ENCODE measurements at regions not wholly inside any gene's neighbourhood (a gene's known extent, or its start where the extent isn't known, plus 50 kb on each side); places are given as distances from the start of the nearest gene placed in this dataset.

- Histone ChIP-seq H3K36me3 (no peaks in the 10 kb centered on the region), H3K27me3 (no peaks in the 10 kb centered on the region), H3K4me3 (no peak overlapping the region), H3K9me3 (no peaks in the 10 kb centered on the region)
- DNase-seq: peak; percentile 43
Measured at GRCh38 chr4:176534566-176534965, 214.8 kb downstream of the SPCS3 start.

- no peaks in the 10 kb centered on the region for H3K36me3 ChIP-seq
- no peaks in the 10 kb centered on the region for H3K27me3 ChIP-seq
- no peaks in the 10 kb centered on the region for H3K9me3 ChIP-seq
- peak; percentile 64 for DNase-seq
- H3K4me3 ChIP-seq: no peak overlapping the region
Measured at GRCh38 chr4:176538217-176538925, 218.6 kb downstream of the SPCS3 start.

GRCh38 chr4:176539091-176539784, 219.5 kb downstream of the SPCS3 start:
- H3K27me3 ChIP-seq: no peaks in the 10 kb centered on the region

DNA sequence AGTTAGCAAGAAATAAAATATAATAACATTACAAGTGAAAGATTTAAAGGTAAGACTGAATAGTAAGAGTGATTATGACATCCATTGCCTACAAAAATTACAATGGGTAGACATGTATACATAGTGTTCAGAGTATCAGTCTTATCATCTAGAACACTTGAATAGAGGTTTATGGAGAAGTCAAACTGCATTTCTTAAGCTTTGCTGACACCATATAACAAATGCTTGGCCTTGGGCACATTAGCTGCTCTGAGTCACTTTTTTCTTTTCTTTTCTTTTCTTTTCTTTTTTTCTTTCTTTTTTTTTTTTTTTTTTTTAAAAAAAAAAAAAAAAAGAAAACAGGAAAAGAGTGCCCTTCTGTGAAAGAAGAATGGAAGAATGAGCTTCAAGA, 220.0 kb downstream of the SPCS3 start:
- no peaks in the 10 kb centered on the region for H3K27me3 ChIP-seq
- no peak overlapping the region for H3K4me3 ChIP-seq
- H3K36me3 ChIP-seq: no peaks in the 10 kb centered on the region
- no peaks in the 10 kb centered on the region for H3K9me3 ChIP-seq
- DNase-seq: no peak

More at GRCh38 chr4:176539091-176539784, 219.5 kb downstream of the SPCS3 start:
- H3K9me3 ChIP-seq: no peaks in the 10 kb centered on the region
- no peak for DNase-seq
- H3K36me3 ChIP-seq: no peaks in the 10 kb centered on the region
- no peak overlapping the region for H3K4me3 ChIP-seq

DNA sequence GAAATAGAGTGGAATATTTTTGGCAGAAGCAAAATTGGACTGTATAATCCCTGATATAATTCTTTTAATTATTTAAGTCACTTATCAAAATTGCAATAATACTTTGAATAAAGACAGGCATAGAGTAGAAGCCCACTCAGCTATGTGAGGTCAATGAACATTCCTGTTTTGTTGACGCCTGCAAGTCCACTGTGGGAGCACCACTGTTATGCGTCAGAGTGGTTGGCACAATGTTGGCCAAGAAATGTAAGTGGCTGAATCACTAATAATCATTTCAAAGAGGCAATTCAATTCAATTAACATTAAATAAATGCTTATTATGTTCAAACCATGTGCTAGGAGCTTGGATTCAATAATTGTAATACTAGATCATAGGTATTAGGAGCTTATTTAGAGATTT, 221.0 kb downstream of the SPCS3 start:
- Histone ChIP-seq H3K9me3 (no peaks in the 10 kb centered on the region), H3K36me3 (no peaks in the 10 kb centered on the region), H3K27me3 (no peaks in the 10 kb centered on the region), H3K4me3 (no peak overlapping the region)
- DNase-seq: no peak

DNA sequence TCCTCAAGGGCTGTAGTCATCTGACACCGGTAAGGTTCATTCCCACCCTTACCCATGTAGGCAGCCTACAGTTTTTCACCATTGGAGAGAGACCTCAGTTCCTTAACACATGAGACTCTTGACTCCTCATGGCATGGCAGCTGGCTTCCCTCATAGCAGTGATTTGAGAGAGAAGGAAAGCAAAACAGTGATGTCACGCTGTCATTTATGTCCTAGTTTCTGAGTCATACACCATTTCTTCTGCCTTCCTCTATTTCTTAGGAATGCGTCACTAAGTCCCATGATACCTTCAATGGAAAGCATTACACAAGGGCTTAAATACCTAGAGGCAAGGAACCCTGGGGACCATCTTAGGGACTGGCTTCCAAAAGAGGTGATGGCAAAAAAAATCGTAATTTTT, 226.1 kb downstream of the SPCS3 start:
- Histone ChIP-seq H3K36me3 (no peaks in the 10 kb centered on the region), H3K27me3 (no peaks in the 10 kb centered on the region), H3K9me3 (no peaks in the 10 kb centered on the region), H3K4me3 (no peak overlapping the region)
- no peak for DNase-seq

DNA sequence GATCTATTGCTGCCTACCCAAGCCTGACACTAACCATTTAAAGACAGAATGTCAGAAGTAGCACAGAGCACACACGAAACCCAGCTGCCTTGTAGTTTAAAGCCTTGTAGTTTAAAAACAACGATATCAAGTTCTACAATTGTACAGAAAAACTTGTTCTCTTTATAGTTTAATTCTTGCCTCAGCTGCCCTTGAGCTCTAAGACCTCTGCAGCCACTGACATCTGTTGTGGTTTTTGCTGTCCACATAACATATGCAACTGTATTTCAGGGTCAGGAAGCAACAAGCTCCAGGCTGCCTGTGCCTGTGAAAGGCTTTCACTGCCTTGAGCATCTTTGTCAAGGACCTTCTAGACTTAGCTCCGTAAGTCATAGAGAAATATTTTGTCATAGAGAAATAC, 227.2 kb downstream of the SPCS3 start:
- H3K4me3 ChIP-seq: no peak overlapping the region
- no peak for DNase-seq
- no peaks in the 10 kb centered on the region for H3K27me3 ChIP-seq
- no peaks in the 10 kb centered on the region for H3K36me3 ChIP-seq
- H3K9me3 ChIP-seq: no peaks in the 10 kb centered on the region

- Histone ChIP-seq H3K36me3 (no peaks in the 10 kb centered on the region), H3K4me3 (no peak overlapping the region), H3K27me3 (no peaks in the 10 kb centered on the region), H3K9me3 (no peaks in the 10 kb centered on the region)
- peak; percentile 3 for DNase-seq
Measured at GRCh38 chr4:176548571-176548970, 228.8 kb downstream of the SPCS3 start.

GRCh38 chr4:176549161-176549865, 229.5 kb downstream of the SPCS3 start:
- H3K9me3 ChIP-seq: no peaks in the 10 kb centered on the region
- no peaks in the 10 kb centered on the region for H3K36me3 ChIP-seq
- H3K4me3 ChIP-seq: no peak overlapping the region
- DNase-seq: no peak
- no peaks in the 10 kb centered on the region for H3K27me3 ChIP-seq

DNA sequence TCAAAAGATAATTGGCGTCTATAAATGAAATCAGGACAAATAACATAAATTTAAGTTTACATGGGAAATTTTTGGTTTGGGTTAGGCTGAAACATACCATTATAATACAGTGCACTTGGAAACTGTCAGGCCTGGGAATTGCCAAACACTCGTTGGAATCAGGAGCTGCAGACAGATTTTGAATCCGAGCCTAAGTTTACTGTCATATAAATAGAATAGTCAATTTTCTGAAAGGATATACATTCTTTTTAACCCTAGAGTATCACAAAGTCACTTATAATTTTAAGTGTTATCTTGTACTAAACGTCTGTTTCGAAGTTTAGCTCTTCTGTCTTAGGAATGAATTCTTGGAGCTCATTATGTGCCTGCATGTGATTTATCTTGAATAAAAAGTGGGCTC, 234.1 kb downstream of the VEGFC start:
- H3K27me3 ChIP-seq: no peaks in the 10 kb centered on the region
- H3K36me3 ChIP-seq: no peaks in the 10 kb centered on the region
- DNase-seq: no peak
- H3K4me3 ChIP-seq: no peak overlapping the region
- H3K9me3 ChIP-seq: no peaks in the 10 kb centered on the region

DNA sequence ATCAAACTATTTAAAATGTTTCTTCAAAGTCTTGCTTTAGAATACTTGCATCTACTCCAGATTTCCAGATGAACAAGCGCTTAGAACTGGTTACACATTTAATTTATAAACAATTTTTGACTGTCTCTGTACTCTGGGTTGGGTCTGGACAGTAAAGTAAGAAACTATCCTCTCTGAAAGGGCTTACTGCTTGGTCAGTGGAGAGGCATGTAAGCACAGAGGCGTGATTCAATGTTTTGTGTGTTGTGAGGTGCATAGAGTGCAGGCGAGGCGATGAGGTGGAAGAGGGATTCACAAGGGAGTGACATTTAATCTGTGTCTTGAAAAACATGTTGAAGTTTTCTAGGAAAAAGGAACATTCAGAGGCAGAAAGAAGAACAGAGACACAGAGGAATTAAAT, 231.4 kb downstream of the VEGFC start:
- Histone ChIP-seq H3K9me3 (no peaks in the 10 kb centered on the region), H3K27me3 (no peaks in the 10 kb centered on the region), H3K36me3 (no peaks in the 10 kb centered on the region), H3K4me3 (no peak overlapping the region)
- DNase-seq: no peak

DNA sequence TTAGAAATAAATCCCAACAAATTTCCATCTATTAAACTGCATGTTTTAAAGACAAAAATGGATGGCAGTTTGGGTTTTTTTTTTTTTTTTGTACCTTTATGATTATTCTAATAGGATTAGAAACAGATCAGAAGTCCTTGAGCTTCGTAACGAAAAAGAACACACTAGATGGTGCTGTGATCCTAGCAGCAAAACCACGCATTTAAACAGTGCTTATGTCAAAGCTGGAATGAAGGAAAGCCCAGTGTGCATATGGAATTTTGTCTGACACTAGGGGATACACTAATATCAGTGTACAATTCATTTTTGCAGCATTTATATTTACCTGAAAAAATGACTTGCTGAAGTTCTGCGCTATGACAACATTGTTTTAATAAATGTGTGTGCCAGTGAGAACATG, 229.1 kb downstream of the VEGFC start:
- Histone ChIP-seq H3K4me3 (no peak overlapping the region; the same call in 1 of the 2 replicates), H3K36me3 (no peaks in the 10 kb centered on the region), H3K9me3 (no peaks in the 10 kb centered on the region), H3K27me3 (no peaks in the 10 kb centered on the region)
- no peak for DNase-seq

DNA sequence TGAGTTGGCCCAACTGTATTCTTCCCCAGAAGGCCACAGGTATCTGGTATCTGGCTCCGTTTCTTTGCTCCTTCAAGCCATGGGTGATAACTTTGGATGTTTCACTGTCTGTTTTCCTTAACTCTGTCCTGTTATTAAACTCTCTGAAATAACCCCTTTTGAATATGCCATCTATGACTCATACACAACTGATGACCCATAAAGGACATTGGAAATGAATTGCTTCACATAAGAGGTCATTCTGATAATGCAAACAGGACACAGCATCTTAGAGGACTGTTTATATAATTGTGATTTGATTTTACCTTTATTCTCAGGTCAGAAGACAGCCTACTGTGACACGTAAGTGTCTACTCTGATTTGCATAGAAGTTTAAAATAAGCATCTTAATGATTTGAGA, 227.7 kb downstream of the VEGFC start:
- no peaks in the 10 kb centered on the region for H3K27me3 ChIP-seq
- H3K36me3 ChIP-seq: no peaks in the 10 kb centered on the region
- no peaks in the 10 kb centered on the region for H3K9me3 ChIP-seq
- H3K4me3 ChIP-seq: no peak overlapping the region
- no peak for DNase-seq

DNA sequence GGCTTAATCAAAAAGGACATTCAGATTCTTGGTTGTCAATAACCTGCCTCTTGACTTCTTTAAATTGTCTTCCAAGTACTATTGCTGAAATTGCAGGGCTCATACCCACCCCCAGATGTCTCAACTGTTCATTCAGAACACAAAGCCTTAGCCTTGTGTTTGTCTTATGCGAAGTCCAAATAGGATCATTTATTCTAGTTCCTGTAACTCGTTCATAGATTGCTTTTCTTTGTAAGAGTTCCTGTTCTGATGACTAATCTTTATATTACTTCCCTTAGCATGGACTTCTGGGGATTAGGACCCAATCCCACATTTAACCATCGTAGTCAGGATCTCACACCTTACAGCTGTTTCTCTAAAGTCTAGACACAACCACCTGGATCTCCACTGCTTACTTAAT, 226.0 kb downstream of the VEGFC start:
- no peak for DNase-seq
- Histone ChIP-seq H3K36me3 (no peaks in the 10 kb centered on the region), H3K9me3 (no peaks in the 10 kb centered on the region), H3K27me3 (no peaks in the 10 kb centered on the region), H3K4me3 (no peak overlapping the region)

DNA sequence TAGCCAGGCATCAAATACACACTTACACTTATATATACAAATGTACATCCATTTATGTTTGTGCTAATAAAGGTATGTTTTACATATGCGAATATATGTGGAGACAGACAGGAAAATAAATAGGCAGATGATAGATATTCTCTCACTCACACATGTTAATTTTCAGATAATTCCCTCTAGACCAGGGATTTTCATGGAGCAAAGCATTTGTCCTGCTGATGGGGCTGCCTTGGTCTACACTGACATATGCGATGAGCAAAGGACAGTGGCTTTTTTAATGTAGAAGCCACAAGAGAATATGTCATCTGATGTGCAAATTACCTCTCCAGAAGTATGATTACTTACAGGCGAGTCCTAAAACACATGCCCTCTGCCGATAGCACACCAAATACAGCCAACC, 224.5 kb downstream of the VEGFC start:
- no peaks in the 10 kb centered on the region for H3K27me3 ChIP-seq
- no peak overlapping the region for H3K4me3 ChIP-seq
- DNase-seq: no peak
- no peaks in the 10 kb centered on the region for H3K9me3 ChIP-seq
- H3K36me3 ChIP-seq: no peaks in the 10 kb centered on the region

DNA sequence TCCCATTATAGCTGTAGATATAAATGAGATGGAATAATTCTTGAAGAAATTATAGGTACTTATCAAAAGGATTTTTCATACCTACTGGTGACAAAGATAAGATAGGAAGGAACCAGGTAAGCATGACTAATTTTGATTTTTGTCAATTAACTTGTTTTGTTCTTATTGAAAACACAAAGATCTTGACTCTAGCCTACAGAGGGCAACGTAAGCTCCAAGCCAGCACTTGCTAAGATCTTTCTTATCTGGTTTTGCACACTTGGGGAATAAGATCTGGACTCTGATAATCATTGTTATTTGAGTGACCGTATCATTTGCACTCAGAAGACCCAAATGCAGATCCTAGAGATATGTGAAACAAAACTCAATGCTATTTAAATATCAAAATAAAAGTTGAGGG, 223.4 kb downstream of the VEGFC start:
- H3K4me3 ChIP-seq: no peak overlapping the region
- DNase-seq: no peak
- H3K9me3 ChIP-seq: no peaks in the 10 kb centered on the region
- no peaks in the 10 kb centered on the region for H3K36me3 ChIP-seq
- H3K27me3 ChIP-seq: no peaks in the 10 kb centered on the region

- Histone ChIP-seq H3K36me3 (no peaks in the 10 kb centered on the region), H3K9me3 (no peaks in the 10 kb centered on the region), H3K27me3 (no peaks in the 10 kb centered on the region), H3K4me3 (no peak overlapping the region)
- DNase-seq: no peak
Measured at GRCh38 chr4:176571206-176571605, 221.5 kb downstream of the VEGFC start.
